OCI-LY1 (cell line): ENCODE measurements at regions not wholly inside any gene's neighbourhood (a gene's known extent, or its start where the extent isn't known, plus 50 kb on each side); places are given as distances from the start of the nearest gene placed in this dataset.

ENCODE experiments used
- H2AFZ ChIP-seq: fragments of 200-600 bp; sonication (generic), shearing (Covaris generic); 2 replicates; pipeline ENCODE4 v1.6.0; 2014; ENCODE audit warnings: antibody characterized with exemption, mild to moderate bottlenecking, low read length
- H3F3A ChIP-seq: fragments of 200-600 bp; sonication (generic), shearing (Covaris generic); 2 replicates; pipeline ENCODE4 v1.6.0; 2014; ENCODE audit warnings: mild to moderate bottlenecking, antibody characterized with exemption, low read length, moderate library complexity; ENCODE audit not compliant: insufficient read depth
- H3K27ac ChIP-seq: fragments of 200-600 bp; sonication (generic); 2 replicates; pipeline ENCODE4 v1.5.1; 2014; ENCODE audit warnings: low read length, mixed run types, mild to moderate bottlenecking, low read depth; ENCODE audit not compliant: poor library complexity, severe bottlenecking
- H3K27me3 ChIP-seq: fragments of 200-600 bp; sonication (generic); 2 replicates; pipeline ENCODE4 v1.6.0; 2014; ENCODE audit warnings: antibody characterized with exemption, mild to moderate bottlenecking, low read length, moderate library complexity; ENCODE audit not compliant: insufficient read depth
- H3K36me3 ChIP-seq: fragments of 200-600 bp; sonication (generic); 2 replicates; pipeline ENCODE4 v1.6.1; 2014; ENCODE audit warnings: mild to moderate bottlenecking, antibody characterized with exemption, low read length, moderate library complexity, mixed read lengths; ENCODE audit not compliant: insufficient read depth
- H3K4me1 ChIP-seq: fragments of 200-600 bp; sonication (generic); 2 replicates; pipeline ENCODE4 v1.5.1; 2014; ENCODE audit warnings: mild to moderate bottlenecking, low read length, moderate library complexity; ENCODE audit not compliant: insufficient read depth, severe bottlenecking
- H3K4me2 ChIP-seq: fragments of 200-600 bp; sonication (generic), shearing (Covaris generic); 2 replicates; pipeline ENCODE4 v1.6.1; 2014; ENCODE audit warnings: low read length
- H3K4me3 ChIP-seq: fragments of 200-600 bp; sonication (generic); 2 replicates; pipeline ENCODE4 v1.5.1; 2014; ENCODE audit warnings: low read length, low read depth, mild to moderate bottlenecking, mixed read lengths; ENCODE audit not compliant: poor library complexity, severe bottlenecking
- H3K79me2 ChIP-seq: fragments of 200-600 bp; shearing (Covaris generic); 2 replicates; pipeline ENCODE4 v1.6.1; 2016; ENCODE audit warnings: mixed run types, low read length, mixed read lengths; ENCODE audit not compliant: insufficient read depth
- H3K9ac ChIP-seq: fragments of 200-600 bp; sonication (generic), shearing (Covaris generic); 2 replicates; pipeline ENCODE4 v1.6.1; 2014; ENCODE audit warnings: mild to moderate bottlenecking, low read length, mixed read lengths
- H3K9me2 ChIP-seq: fragments of 200-600 bp; sonication (generic), shearing (Covaris generic); 2 replicates; pipeline ENCODE4 v1.6.1; 2014; ENCODE audit warnings: low read depth, mild to moderate bottlenecking, low read length, mixed read lengths
- H3K9me3 ChIP-seq: fragments of 200-600 bp; shearing (Covaris generic); 2 replicates; pipeline ENCODE4 v1.6.1; 2014; ENCODE audit warnings: low read length, mixed read lengths
- H4K20me1 ChIP-seq: fragments of 200-600 bp; sonication (generic), shearing (Covaris generic); 2 replicates; pipeline ENCODE4 v1.6.0; 2016; ENCODE audit warnings: mild to moderate bottlenecking, low read length; ENCODE audit not compliant: insufficient read depth
- CTCF ChIP-seq: fragments of 200-600 bp; sonication (generic), shearing (Covaris generic); IDR thresholded peaks from 2 replicates; pipeline ENCODE4 v1.5.1; 2017; ENCODE audit warnings: mild to moderate bottlenecking, antibody characterized with exemption, low read length, moderate library complexity, mixed read lengths
- EZH2 ChIP-seq: fragments of 200-600 bp; sonication (generic), shearing (Covaris generic); IDR thresholded peaks from 2 replicates; pipeline ENCODE4 v1.8.0; 2017; ENCODE audit warnings: borderline replicate concordance, mixed run types, mild to moderate bottlenecking, antibody characterized with exemption, low read length, moderate library complexity, mixed read lengths

GRCh38 chr3:165529451-165529850 is 307.8 kb downstream of the BCHE start:
- H4K20me1 ChIP-seq, result no peaks in the 10 kb centered on the region
- no peaks in the 10 kb centered on the region for H3F3A ChIP-seq
- no peak overlapping the region for H2AFZ ChIP-seq

GRCh38 chr3:165526367-165526766 is 310.9 kb downstream of the BCHE start:
- Histone ChIP-seq H3K79me2 (no peaks in the 10 kb centered on the region), H3K9ac (no peak overlapping the region), H3K4me3 (no peak overlapping the region), H3K27ac (no peak overlapping the region), H3K36me3 (no peaks in the 10 kb centered on the region), H3K9me3 (no peaks in the 10 kb centered on the region), H3K9me2 (no peaks in the 10 kb centered on the region), H3F3A (no peaks in the 10 kb centered on the region), H3K27me3 (no peaks in the 10 kb centered on the region), H2AFZ (no peak overlapping the region), H4K20me1 (no peaks in the 10 kb centered on the region), H3K4me2 (no peak overlapping the region), H3K4me1 (no peaks in the 10 kb centered on the region)
- TF ChIP-seq EZH2, result no peak
- TF ChIP-seq CTCF, result no peak

More at GRCh38 chr3:165529451-165529850, 307.8 kb downstream of the BCHE start:
- Histone ChIP-seq H3K27me3 (no peaks in the 10 kb centered on the region), H3K79me2 (no peaks in the 10 kb centered on the region), H3K4me2 (no peak overlapping the region), H3K4me3 (no peak overlapping the region), H3K36me3 (no peaks in the 10 kb centered on the region), H3K4me1 (no peaks in the 10 kb centered on the region), H3K9ac (no peak overlapping the region), H3K27ac (no peak overlapping the region), H3K9me2 (no peaks in the 10 kb centered on the region), H3K9me3 (no peaks in the 10 kb centered on the region)
- TF ChIP-seq EZH2 (no peak), CTCF (no peak)

GRCh38 chr3:165523801-165524200 is 313.4 kb downstream of the BCHE start:
- Histone ChIP-seq H3K27ac (no peak overlapping the region), H3K79me2 (no peaks in the 10 kb centered on the region), H3K9me2 (no peaks in the 10 kb centered on the region), H3K9ac (no peak overlapping the region), H3K36me3 (no peaks in the 10 kb centered on the region), H3F3A (no peaks in the 10 kb centered on the region), H2AFZ (no peak overlapping the region), H3K27me3 (no peaks in the 10 kb centered on the region), H3K4me3 (no peak overlapping the region), H4K20me1 (no peaks in the 10 kb centered on the region), H3K9me3 (no peaks in the 10 kb centered on the region), H3K4me1 (no peaks in the 10 kb centered on the region), H3K4me2 (no peak overlapping the region)
- TF ChIP-seq EZH2, result no peak
- no peak for TF ChIP-seq CTCF
